Ovary (tissue), 7 donors: ENCODE measurements at regions not wholly inside any gene's neighbourhood (a gene's known extent, or its start where the extent isn't known, plus 50 kb on each side); places are given as distances from the start of the nearest gene placed in this dataset. TPM values are rescaled to one million over a fixed set of nuclear protein-coding genes. Genes with fewer than 3 reads are reported as not detected.

Experiments
- DNase-seq, 5 donors: peaks; one replicate each; pipeline ENCODE4 v3.0.0-alpha.2; 2019 to 2020
- H3K27ac ChIP-seq, 2 donors: fragments of 200-600 bp; one replicate each; pipeline versions ENCODE4 v1.5.1 to v1.8.0; 2019 to 2022
- H3K27me3 ChIP-seq: fragments of 200-600 bp; one replicate; pipeline ENCODE4 v1.8.0; 2022
- H3K36me3 ChIP-seq: fragments of 200-600 bp; sonication (generic); one replicate; pipeline ENCODE4 v1.5.1; 2019
- H3K4me1 ChIP-seq: one replicate; pipeline ENCODE4 v1.8.1; 2013; ENCODE audit warnings: mild to moderate bottlenecking, moderate library complexity; ENCODE audit not compliant: insufficient read depth
- H3K4me3 ChIP-seq: fragments of 200-600 bp; sonication (generic); one replicate; pipeline ENCODE4 v1.5.1; 2017
- H3K9me3 ChIP-seq, 2 donors: fragments of 200-600 bp in 1 of 2; sonication (generic) in 1 of 2; one replicate each; pipeline versions ENCODE4 v1.5.1 to v1.8.1; 2013 to 2019; ENCODE audit warnings: mild to moderate bottlenecking in 1 of 2, moderate library complexity in 1 of 2
- CTCF ChIP-seq, 3 donors: fragments of 450-650 bp in 2 of 3; fragments of 200-600 bp in 1 of 3; IDR thresholded peaks; one replicate each; pipeline versions ENCODE4 v1.5.1 to v1.8.0; 2016 to 2022; ENCODE audit warnings: antibody characterized with exemption in 3 of 3, mild to moderate bottlenecking in 1 of 3
- EP300 ChIP-seq: sonication (generic); formaldehyde crosslinking; IDR thresholded peaks from one replicate; pipeline ENCODE4 v1.6.1; 2017; ENCODE audit warnings: antibody characterized with exemption
- POLR2A ChIP-seq: fragments of 450-650 bp; IDR thresholded peaks from one replicate; pipeline ENCODE4 v1.6.1; 2017; ENCODE audit warnings: antibody characterized with exemption, mild to moderate bottlenecking, moderate library complexity
- WGBS, 3 donors: extraction: QIAGEN DNeasy Blood & Tissue Kit in 1 of 3; methylation state at CpG; one replicate each; pipeline versions ENCODE4 v1.1.5 to v1.1.7; 2013 to 2017; 5-methylcytosine and 5-hydroxymethylcytosine counted together
- intact Hi-C, 4 donors: fragments of 100-400 bp; cut with DNase I; formaldehyde crosslinking; loops; one replicate each; pipeline versions ENCODE4 v1.11.0 to v1.15.1; 2022 to 2023
- small RNA-seq: library from RNA; depleted of rRNA; stranded (forward); fragments of <200 nt; gene quantifications from one replicate; pipeline ENCODE3, GENCODE V24; 2016
- donor health status: DM: no; HTN: no; CAD: no; lungs with moderate emphysema.
- donor health status: DM: no; HTN: no; CAD: no.
- donor health status: Bipolar disorder and iron deficiency.
- donor health status: DM: no; HTN: no; CAD: no.
- donor health status: DM: yes; HTN: yes; CAD: no.

GRCh38 chr18:59954241-59954640, 54.4 kb downstream of the PMAIP1 start:
- no peaks in the 10 kb centered on the region for H3K27me3 ChIP-seq
- TF ChIP-seq EP300 (no peak), POLR2A (no peak), CTCF (IDR thresholded peaks at IDR 0.05) (no peak)
- intact Hi-C loops, result no loop called here
- no peaks in the 10 kb centered on the region for H3K36me3 ChIP-seq
- 55 to 76% (median 67%) methylated on average over 1 of the region's 1 CpG for WGBS, 3 donors
- no peaks in the 10 kb centered on the region for H3K9me3 ChIP-seq
- DNase-seq, result no peak
- H3K4me1 ChIP-seq, result no peaks in the 10 kb centered on the region
- H3K4me3 ChIP-seq, result no peak overlapping the region
- no peak overlapping the region for H3K27ac ChIP-seq

Small RNAs in the stretch of these regions (small RNA-seq; reads per million reads assigned to genes)
- gene RN7SL342P (not detected), gene RNU4-17P (not detected), gene RNU6-567P (not detected)
